GM23338 (cell line): ENCODE measurements at regions not wholly inside any gene's neighbourhood (a gene's known extent, or its start where the extent isn't known, plus 50 kb on each side); places are given as distances from the start of the nearest gene placed in this dataset.
A peak's percentile ranks its signal among the peaks of the same experiment; 100 is the strongest.

ENCODE experiments used
- ATAC-seq: fragments of 200-7000 bp; cut with Tn5 transposase; 3 replicates; pipeline ENCODE4 v1.9.1; 2020
- DNase-seq: peaks from one replicate; pipeline ENCODE4 v3.0.0-alpha.2; 2015; ENCODE audit warnings: low spot score
- H2AFZ ChIP-seq: fragments of 200-600 bp; sonication (generic); 2 replicates; pipeline ENCODE4 v1.8.0; 2016; ENCODE audit warnings: antibody characterized with exemption, mild to moderate bottlenecking, moderate library complexity
- H3F3A ChIP-seq: fragments of 200-600 bp; sonication (generic); replicated peaks from 2 replicates; pipeline ENCODE4 v1.8.0; 2017; ENCODE audit warnings: antibody characterized with exemption, mixed run types, low read depth
- H3K27ac ChIP-seq: fragments of 200-600 bp; sonication (generic); 2 replicates; pipeline ENCODE4 v1.6.1; 2016; ENCODE audit warnings: low read depth
- H3K27me3 ChIP-seq: fragments of 200-600 bp; sonication (generic); 2 replicates; pipeline ENCODE4 v1.8.0; 2016; ENCODE audit warnings: mild to moderate bottlenecking, mixed run types, moderate library complexity; ENCODE audit not compliant: insufficient read depth
- H3K36me3 ChIP-seq: fragments of 200-600 bp; sonication (generic); 2 replicates; pipeline ENCODE4 v1.8.0; 2016; ENCODE audit warnings: mild to moderate bottlenecking; ENCODE audit not compliant: insufficient read depth
- H3K4me1 ChIP-seq: fragments of 200-600 bp; sonication (generic); 2 replicates; pipeline ENCODE4 v1.8.0; 2016; ENCODE audit warnings: mild to moderate bottlenecking, moderate library complexity; ENCODE audit not compliant: insufficient read depth
- H3K4me2 ChIP-seq: fragments of 200-600 bp; sonication (generic); 2 replicates; pipeline ENCODE4 v1.7.1; 2017; ENCODE audit warnings: mixed run types
- H3K4me3 ChIP-seq: fragments of 200-600 bp; sonication (generic); 2 replicates; pipeline ENCODE4 v1.6.1; 2016; ENCODE audit warnings: mixed run types
- H3K79me2 ChIP-seq: fragments of 200-600 bp; sonication (generic); replicated peaks from 2 replicates; pipeline ENCODE4 v1.8.0; 2017; ENCODE audit warnings: mild to moderate bottlenecking; ENCODE audit not compliant: insufficient read depth
- H3K9me2 ChIP-seq: fragments of 200-600 bp; sonication (generic); 2 replicates; pipeline ENCODE4 v1.8.0; 2017; ENCODE audit not compliant: insufficient read depth
- H4K20me1 ChIP-seq: fragments of 200-600 bp; sonication (generic); replicated peaks from 2 replicates; pipeline ENCODE4 v1.8.0; 2017; ENCODE audit warnings: mild to moderate bottlenecking; ENCODE audit not compliant: insufficient read depth
- H3K27ac Mint-ChIP-seq: 2 replicates; pipeline ENCODE4 v1.8.0; 2020; ENCODE audit warnings: inconsistent platforms, mild to moderate bottlenecking, moderate library complexity, mixed read lengths
- H3K27me3 Mint-ChIP-seq: 3 replicates; pipeline ENCODE4 v1.8.0; 2022; ENCODE audit warnings: low read depth, mild to moderate bottlenecking, moderate library complexity, mixed read lengths, inconsistent platforms; ENCODE audit not compliant: insufficient read depth, poor library complexity
- H3K36me3 Mint-ChIP-seq: 3 replicates; pipeline ENCODE4 v1.8.0; 2021; ENCODE audit warnings: low read depth, mild to moderate bottlenecking, inconsistent platforms, moderate library complexity, mixed read lengths
- H3K4me1 Mint-ChIP-seq: 3 replicates; pipeline ENCODE4 v1.8.0; 2020; ENCODE audit warnings: mild to moderate bottlenecking, inconsistent platforms, mixed read lengths
- H3K4me3 Mint-ChIP-seq: 3 replicates; pipeline ENCODE4 v1.8.0; 2021; ENCODE audit warnings: moderate library complexity, mild to moderate bottlenecking, inconsistent platforms, mixed read lengths
- H3K9me3 Mint-ChIP-seq: 3 replicates; pipeline ENCODE4 v1.8.0; 2020; ENCODE audit warnings: moderate library complexity, mild to moderate bottlenecking, inconsistent platforms, mixed read lengths
- CREB1 ChIP-seq: fragments of 250-450 bp; sonication (Bioruptor Pico); IDR thresholded peaks from 2 replicates; pipeline ENCODE4 v1.5.0; 2020; ENCODE audit warnings: low read depth, mild to moderate bottlenecking, moderate library complexity
- CTCF ChIP-seq, 2 experiments: fragments of 200-600 bp in 1 of 2; sonication (generic) in 1 of 2; conservative IDR thresholded peaks; 2 replicates each; pipeline versions ENCODE4 v1.5.1 to v1.6.1; 2016 to 2017; ENCODE audit warnings: antibody characterized with exemption in 2 of 2, low read depth in 2 of 2, mild to moderate bottlenecking in 2 of 2, moderate library complexity in 1 of 2
- EZH2 ChIP-seq: fragments of 200-600 bp; sonication (generic); IDR thresholded peaks from one replicate; pipeline ENCODE4 v1.8.0; 2017; ENCODE audit warnings: antibody characterized with exemption, mild to moderate bottlenecking, low read depth; ENCODE audit not compliant: unreplicated experiment
- JUNB ChIP-seq: IDR thresholded peaks from one replicate; pipeline ENCODE4 v1.6.1; 2016; ENCODE audit warnings: antibody characterized with exemption; ENCODE audit not compliant: unreplicated experiment
- REST ChIP-seq: IDR thresholded peaks from one replicate; pipeline ENCODE4 v1.6.1; 2018; ENCODE audit warnings: antibody characterized with exemption; ENCODE audit not compliant: unreplicated experiment
- ZNF114 ChIP-seq: fragments of 250-450 bp; sonication (Bioruptor Pico); IDR thresholded peaks from 2 replicates; pipeline ENCODE4 v1.5.0; 2020; ENCODE audit warnings: mild to moderate bottlenecking, moderate library complexity
- ZNF462 ChIP-seq: fragments of 250-450 bp; sonication (Bioruptor Pico); IDR thresholded peaks from 2 replicates; pipeline ENCODE4 v1.5.0; 2020; ENCODE audit warnings: mild to moderate bottlenecking, moderate library complexity

- Mint-ChIP-seq H3K27ac (no peak overlapping the region), H3K4me1 (no peaks in the 10 kb centered on the region; the same call in 2 of the 3 replicates), H3K9me3 (peaks cover 20% of the 10 kb centered on the region), H3K4me3 (no peak overlapping the region), H3K36me3 (peaks cover 11% of the 10 kb centered on the region; the same call in 2 of the 3 replicates), H3K27me3 (peaks cover 28% of the 10 kb centered on the region)
- no peaks in the 10 kb centered on the region for H3F3A ChIP-seq
- no peaks in the 10 kb centered on the region; the same call in 1 of the 2 replicates for H3K4me1 ChIP-seq
- no peak overlapping the region for H3K4me2 ChIP-seq
- no peak overlapping the region for H3K4me3 ChIP-seq
- no peak overlapping the region for H3K27ac ChIP-seq
- TF ChIP-seq EZH2, result no peak
- TF ChIP-seq JUNB, result no peak
- no peak for DNase-seq
- H3K27me3 ChIP-seq, result peaks cover 44% of the 10 kb centered on the region
- H3K9me2 ChIP-seq, result no peaks in the 10 kb centered on the region
- no peaks in the 10 kb centered on the region for H3K79me2 ChIP-seq
- H3K36me3 ChIP-seq, result no peaks in the 10 kb centered on the region
- no peak overlapping the region for H2AFZ ChIP-seq
- ATAC-seq, result no peak
- no peaks in the 10 kb centered on the region for H4K20me1 ChIP-seq
These were observed 381.2 kb upstream of the MBL2 start for GRCh38 chr10:53153831-53154230.

- peak overlapping the region; percentile 52; the same call in 1 of the 2 replicates for H2AFZ ChIP-seq
- H3K36me3 ChIP-seq, result no peaks in the 10 kb centered on the region
- no peak overlapping the region for H3K27ac ChIP-seq
- no peaks in the 10 kb centered on the region for H4K20me1 ChIP-seq
- H3K9me2 ChIP-seq, result peaks cover 4% of the 10 kb centered on the region; the same call in 1 of the 2 replicates
- H3K4me3 Mint-ChIP-seq, result no peak overlapping the region
- H3K79me2 ChIP-seq, result no peaks in the 10 kb centered on the region
- no peaks in the 10 kb centered on the region for H3F3A ChIP-seq
- DNase-seq, result no peak
- H3K9me3 Mint-ChIP-seq, result peaks cover 3% of the 10 kb centered on the region; the same call in 2 of the 3 replicates
- no peak for TF ChIP-seq ZNF462 (CRISPR knock-in tag)
- TF ChIP-seq CTCF (conservative IDR thresholded peaks at IDR 0.05; ENCODE audit: low read depth in 2 of 2), result no peak
- TF ChIP-seq CREB1 (CRISPR knock-in tag), result no peak
- no peak for TF ChIP-seq REST
- no peak for TF ChIP-seq EZH2
- no peak for TF ChIP-seq ZNF114 (CRISPR knock-in tag)
- no peaks in the 10 kb centered on the region for H3K27me3 Mint-ChIP-seq
- H3K27ac Mint-ChIP-seq, result no peak overlapping the region
- no peak overlapping the region for H3K4me3 ChIP-seq
- no peaks in the 10 kb centered on the region for H3K36me3 Mint-ChIP-seq
- 0 out of 3 replicates have a peak, but pooled peaks cover 2% of the 10 kb centered on the region for H3K4me1 Mint-ChIP-seq
- H3K4me2 ChIP-seq, result no peak overlapping the region
- ATAC-seq, result no peak
- no peaks in the 10 kb centered on the region; the same call in 1 of the 2 replicates for H3K4me1 ChIP-seq
- H3K27me3 ChIP-seq, result no peaks in the 10 kb centered on the region
These were observed 367.9 kb upstream of the MBL2 start for GRCh38 chr10:53140506-53140905.
